Hippocampal formation (tissue), 2 donors: ENCODE measurements at regions not wholly inside any gene's neighbourhood (a gene's known extent, or its start where the extent isn't known, plus 50 kb on each side); places are given as distances from the start of the nearest gene placed in this dataset.

Experiments
- DNase-seq, 2 donors: peaks; one replicate each; lab custom pipeline; 2025; lab: John Stamatoyannopoulos, UW

- DNase-seq, result no peak
Measured at GRCh38 chr3:64888165-64888564, 200.4 kb upstream of the ADAMTS9 start.

GRCh38 chr3:64885055-64885454, 197.3 kb upstream of the ADAMTS9 start:
- DNase-seq, result no peak

- no peak for DNase-seq
Measured at GRCh38 chr3:64884536-64884935, 196.7 kb upstream of the ADAMTS9 start.

GRCh38 chr3:64880916-64881315, 193.1 kb upstream of the ADAMTS9 start:
- no peak for DNase-seq

GRCh38 chr3:64878362-64878761, 190.6 kb upstream of the ADAMTS9 start:
- no peak for DNase-seq

DNA sequence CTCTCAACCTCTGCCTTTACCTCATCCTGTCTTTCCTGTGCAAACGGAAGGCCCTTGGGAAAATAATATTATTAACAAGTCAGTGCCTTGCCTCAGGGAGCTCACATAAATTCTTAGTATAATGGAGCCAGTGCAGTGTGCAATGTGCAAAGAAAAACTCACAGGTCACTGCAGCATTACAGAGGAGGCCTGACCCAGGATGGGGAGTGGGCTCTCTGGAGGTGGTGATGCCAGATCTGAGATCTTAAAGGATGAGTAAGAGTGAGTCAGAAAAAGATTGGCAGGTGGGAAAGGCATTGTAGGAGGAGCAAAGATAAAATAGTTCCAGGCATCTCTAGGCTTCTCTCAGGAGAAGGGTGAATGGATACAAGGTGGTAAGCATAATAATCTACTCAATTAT, 185.6 kb upstream of the ADAMTS9 start:
- DNase-seq, result no peak

GRCh38 chr3:64872345-64872744, 184.5 kb upstream of the ADAMTS9 start:
- DNase-seq, result no peak

DNA sequence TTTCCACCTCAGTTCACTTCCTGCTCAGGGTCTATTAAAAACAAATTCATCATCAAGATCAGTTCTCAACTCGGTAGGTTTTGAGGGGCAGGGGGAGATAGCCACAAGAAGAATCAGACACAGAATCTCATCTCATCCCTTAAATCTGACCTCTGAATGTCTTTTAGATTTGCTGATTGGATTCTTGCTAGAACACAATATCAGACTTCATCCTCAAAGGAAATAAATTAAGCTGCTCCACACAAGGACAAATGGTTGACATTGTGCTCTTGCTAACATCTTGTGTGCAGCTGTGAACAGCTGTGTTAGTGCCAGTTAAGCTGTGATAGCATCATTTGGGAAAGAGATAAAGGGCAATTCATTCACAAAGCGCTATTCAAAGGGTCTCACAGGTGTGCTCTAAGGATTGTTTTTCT, 184.0 kb upstream of the ADAMTS9 start:
- no peak for DNase-seq

DNA sequence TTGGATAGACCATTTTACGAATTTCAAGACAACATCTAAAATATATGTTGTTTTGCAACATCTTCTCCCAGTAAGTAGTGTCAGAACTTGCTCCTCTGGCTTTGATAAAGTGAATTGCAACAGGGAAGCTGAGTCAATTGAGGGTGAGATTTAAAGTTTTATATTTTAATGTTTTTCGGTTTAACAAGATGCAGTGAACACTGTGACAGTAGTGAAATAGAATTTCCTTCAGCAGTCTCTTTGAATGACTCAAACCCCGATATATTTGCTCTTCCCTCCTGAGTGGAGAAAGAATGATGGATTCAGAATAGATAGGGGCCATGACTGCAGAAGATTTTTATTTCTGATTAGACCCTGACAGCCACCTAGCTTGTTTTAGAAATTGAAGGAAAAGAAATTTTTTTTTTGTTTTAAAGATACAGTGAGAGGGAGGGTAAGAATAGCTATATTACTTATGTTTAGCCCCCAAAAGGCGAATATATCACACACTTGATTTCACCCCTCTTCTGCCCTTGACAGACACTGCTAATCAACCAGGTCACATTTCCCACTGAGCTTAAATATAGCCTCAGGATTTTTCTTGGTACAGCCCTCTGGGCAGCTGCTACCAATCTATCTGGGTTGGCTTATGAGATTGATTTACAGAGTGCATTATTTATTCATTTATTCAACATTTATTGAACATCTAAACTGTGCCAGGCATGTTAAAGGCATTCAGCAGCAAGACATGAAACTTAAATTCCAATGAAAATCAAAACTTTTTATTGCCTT, 183.3 kb upstream of the ADAMTS9 start:
- no peak for DNase-seq

DNA sequence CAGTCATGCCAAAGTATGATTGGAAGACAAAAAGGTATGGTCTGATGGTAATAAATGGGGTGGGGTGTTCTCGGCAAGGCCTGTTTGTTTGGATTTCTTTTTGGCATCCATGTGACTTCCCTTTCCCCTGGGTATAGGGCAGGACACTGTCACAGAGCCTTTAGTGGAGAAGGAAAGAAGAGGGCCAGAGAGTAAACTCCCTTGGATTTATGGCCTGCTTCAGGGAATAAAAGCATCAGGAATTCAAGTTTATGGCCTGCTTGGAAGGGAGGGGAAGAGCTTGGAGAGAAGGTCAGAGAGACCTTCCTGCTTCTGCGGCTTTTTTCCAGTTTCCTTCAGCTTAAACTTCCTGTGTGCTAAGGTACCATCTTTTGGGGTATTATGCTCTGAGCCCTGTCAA, 179.4 kb upstream of the ADAMTS9 start:
- DNase-seq, result no peak

DNA sequence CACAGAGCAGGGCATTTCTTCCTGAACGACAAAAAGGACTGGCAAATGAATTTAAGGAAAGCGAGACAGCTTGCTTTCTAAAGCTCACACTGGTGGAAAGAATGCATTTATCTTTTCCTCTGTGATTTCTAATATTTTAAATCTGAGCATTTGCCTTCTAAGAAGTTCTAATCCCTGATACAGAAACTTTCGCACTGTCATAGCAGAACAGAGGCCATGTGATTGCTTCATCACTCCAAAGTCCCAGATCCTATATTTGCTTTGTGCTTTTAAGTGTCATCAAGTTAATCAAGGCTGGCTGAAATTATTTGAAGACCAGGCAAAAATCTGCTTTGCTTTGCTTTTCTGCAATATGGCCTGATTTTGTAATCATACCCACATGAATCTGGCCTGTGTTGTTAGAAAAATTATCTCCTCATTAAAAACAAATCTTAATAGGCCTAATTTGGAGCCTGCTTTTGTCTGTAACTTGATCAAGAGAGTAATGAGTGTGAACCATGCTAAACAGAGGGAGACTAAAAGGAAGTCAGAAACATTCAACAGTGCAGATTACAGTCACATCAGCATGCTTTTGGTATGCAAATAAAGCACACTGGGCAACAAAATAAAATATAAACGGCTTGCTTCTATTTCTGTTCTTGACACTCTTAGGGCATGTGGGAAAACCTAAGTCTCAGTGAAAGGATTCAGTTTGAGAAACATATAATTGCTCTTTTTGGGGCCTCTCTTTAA, 178.2 kb upstream of the ADAMTS9 start:
- no peak for DNase-seq

- no peak for DNase-seq
Measured at GRCh38 chr3:64863226-64864212, 175.7 kb upstream of the ADAMTS9 start.

- DNase-seq, result no peak
Measured at GRCh38 chr3:64861684-64862083, 173.9 kb upstream of the ADAMTS9 start.

DNA sequence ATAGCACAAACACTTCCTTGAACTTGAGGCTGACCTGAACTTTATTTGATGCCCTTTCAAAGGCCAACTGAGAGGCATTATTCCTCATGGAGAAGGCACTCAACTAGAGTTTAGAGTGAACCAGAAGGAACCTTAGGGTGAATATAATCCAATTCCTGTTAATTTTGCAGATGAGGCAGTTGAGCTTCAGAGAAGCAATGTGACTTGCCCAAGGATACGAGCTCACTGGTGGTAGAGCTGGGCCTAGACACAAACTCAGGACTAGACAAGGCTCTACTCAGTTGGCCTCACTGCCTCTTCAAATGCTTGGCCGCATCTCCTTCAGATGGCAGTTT, 172.7 kb upstream of the ADAMTS9 start:
- DNase-seq, result no peak

DNA sequence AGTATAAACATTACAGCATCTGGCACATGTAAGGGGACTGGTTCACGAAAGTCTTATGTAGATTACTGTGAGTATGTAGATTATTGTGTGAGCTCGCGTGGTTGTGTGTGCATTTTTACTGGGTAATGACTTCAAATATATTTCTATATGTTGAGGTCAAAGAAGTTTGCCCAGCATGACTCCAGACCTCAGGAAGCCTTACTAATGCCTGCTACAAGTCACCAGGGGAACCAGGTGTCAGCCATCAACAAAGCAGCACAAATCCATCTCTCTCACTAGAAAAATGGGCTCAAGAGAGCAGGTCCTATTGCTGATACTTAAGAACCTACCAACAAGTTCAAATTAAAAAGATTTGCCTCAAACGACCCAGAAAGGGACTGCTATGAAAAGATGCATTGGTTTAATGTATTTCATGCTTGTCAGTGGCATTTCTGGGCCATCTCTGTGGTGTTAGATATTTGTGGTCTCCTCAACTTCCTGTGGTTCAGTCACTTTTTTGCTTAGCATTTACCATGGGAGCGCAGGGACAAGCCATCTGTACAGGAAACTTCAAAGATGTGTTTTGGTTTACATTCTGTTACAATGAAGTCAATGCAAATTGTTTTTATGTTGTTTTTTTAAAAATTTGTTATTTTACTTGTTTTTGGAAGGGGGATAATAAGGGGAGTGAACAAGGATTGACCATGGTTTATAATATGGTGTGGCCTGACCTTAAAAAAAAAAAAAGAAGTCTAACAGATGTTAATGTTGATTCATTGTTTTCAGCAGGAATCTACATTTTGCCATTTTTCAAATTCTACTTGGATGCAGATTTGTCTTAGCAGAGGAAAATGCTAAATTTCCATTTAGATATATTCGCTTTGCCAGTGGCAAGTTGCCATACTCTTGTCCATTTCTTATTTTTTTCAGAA, 172.1 kb upstream of the ADAMTS9 start:
- DNase-seq, result no peak

GRCh38 chr3:64856977-64857516, 169.2 kb upstream of the ADAMTS9 start:
- DNase-seq, result no peak

GRCh38 chr3:64856106-64856505, 168.3 kb upstream of the ADAMTS9 start:
- DNase-seq, result peak in 1 of 2 donors; percentile 27

DNA sequence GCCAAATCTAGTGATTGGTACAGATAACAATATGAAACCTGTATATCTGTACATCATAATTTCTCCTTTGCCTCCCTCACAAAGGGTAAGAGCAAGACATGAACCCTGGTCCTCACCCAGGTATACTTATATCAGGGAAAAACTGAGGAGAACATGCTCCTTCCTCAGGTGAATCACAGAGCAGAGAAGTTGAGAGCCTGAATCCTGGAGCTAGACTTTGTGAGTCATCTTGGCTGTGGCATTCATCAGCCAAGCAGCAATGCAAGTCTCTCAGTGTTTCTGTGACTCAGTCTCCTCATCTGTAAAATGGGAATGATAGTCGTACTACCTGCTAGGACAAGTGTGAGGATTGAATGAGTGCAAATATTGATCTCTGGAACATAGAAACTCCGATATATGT, 165.7 kb upstream of the ADAMTS9 start:
- no peak for DNase-seq

DNA sequence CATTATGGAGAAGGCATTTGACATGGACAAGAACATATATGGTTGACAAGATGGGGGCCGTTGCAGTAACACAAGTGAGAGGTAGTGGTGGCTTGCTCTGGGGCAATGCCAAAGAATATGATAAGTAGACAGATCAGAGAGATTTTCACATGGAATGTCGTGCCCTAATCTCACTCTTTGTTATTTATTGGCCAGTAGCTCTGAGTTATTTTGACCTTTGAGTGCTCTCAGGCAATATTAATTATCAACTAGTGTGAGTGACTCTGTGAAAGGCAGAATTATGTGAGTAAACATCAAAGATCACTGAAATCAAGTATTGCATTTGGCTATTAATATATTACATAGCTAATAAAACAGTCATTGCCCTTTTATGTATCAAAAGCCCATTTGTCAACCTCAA, 164.9 kb upstream of the ADAMTS9 start:
- no peak for DNase-seq

GRCh38 chr3:64848822-64849221, 161.0 kb upstream of the ADAMTS9 start:
- DNase-seq, result no peak
